ENCODE measurements at regions not wholly inside any gene's neighbourhood (a gene's known extent, or its start where the extent isn't known, plus 50 kb on each side); places are given as distances from the start of the nearest gene placed in this dataset.

DNA sequence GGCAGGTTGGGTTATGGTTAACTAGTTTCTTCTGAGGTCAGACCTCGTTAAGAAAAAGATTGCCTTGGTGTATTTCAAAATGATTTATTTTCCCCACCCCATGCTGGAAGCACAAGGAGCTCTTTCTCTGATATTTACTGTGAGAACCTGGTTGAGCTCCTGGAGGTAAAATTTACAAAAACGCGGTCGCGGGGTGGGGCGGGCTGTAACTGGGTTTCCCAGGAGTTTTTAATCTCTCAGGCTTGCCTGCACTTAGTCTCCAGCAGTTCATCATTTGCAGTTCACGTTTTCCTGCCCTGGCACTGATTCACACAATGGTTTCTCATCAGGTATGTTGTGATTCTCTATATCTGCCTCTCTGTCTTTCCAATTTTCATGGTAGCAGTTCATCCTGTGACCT lies 67.9 kb upstream of the PDE3A start:
- TF ChIP-seq EZH2 (IDR thresholded peaks at IDR 0.05; ENCODE audit: borderline replicate concordance, low read length): no peak
- TF ChIP-seq CTCF (conservative IDR thresholded peaks at IDR 0.05 in 1 of 2, IDR thresholded peaks at IDR 0.05 in 1 of 2; ENCODE audit: extremely low read depth in 1 of 2, insufficient read depth in 1 of 2, low read depth in 1 of 2, low read length in 2 of 2): no peak

Measured in mammary epithelial cell (primary cell).